ENCODE measurements at regions not wholly inside any gene's neighbourhood (a gene's known extent, or its start where the extent isn't known, plus 50 kb on each side); places are given as distances from the start of the nearest gene placed in this dataset.

- TF ChIP-seq REST (IDR thresholded peaks at IDR 0.05; ENCODE audit: unreplicated experiment) (no peak), CTCF (conservative IDR thresholded peaks at IDR 0.05; ENCODE audit: low read depth in 2 of 2) (no peak), ZNF331 (CRISPR knock-in tag; IDR thresholded peaks at IDR 0.05; ENCODE audit: low read depth) (no peak), EZH2phosphoT487 (IDR thresholded peaks at IDR 0.05; ENCODE audit: unreplicated experiment) (no peak), EZH2 (IDR thresholded peaks at IDR 0.05; ENCODE audit: low read depth, unreplicated experiment) (no peak), POLR2AphosphoS5 (IDR thresholded peaks at IDR 0.05; ENCODE audit: low read depth) (no peak)
Observed at GRCh38 chr2:146477383-146477782, 1367.4 kb upstream of the ACVR2A start.

Measured in GM23338 (cell line).